ENCODE measurements at regions not wholly inside any gene's neighbourhood (a gene's known extent, or its start where the extent isn't known, plus 50 kb on each side); places are given as distances from the start of the nearest gene placed in this dataset.

DNA sequence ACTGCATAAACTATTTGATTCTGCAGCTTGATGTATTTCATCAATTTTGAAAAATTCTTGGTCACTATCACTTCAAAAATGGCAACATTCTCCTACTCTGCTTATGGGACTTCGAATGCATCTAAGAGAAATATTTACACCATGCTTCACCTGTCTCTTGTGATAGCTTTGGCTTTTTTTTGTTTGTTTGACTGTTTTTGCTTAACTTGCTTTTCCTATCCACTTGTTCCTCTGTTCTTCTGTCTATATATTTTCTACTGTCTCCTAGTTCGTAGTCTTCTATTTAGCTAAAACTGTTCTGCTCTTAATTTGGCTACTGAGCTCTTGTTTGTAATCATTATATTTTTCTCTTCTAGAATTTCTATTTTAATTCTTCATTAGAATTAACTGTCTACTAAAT, 94.4 kb downstream of the INHBA start:
- peaks cover 20% of the 10 kb centered on the region for H3K27me3 Mint-ChIP-seq
- H3K9me3 Mint-ChIP-seq = no peaks in the 10 kb centered on the region
- no peak for ATAC-seq (ENCODE audit: low read depth)
- no peak overlapping the region for H3K4me3 Mint-ChIP-seq
- no peak for DNase-seq
- H3K27ac Mint-ChIP-seq = no peak overlapping the region
- TF ChIP-seq CTCF (IDR thresholded peaks at IDR 0.05) = no peak
- no peaks in the 10 kb centered on the region for H3K36me3 Mint-ChIP-seq (ENCODE audit: low read depth)
- POLR2A ChIA-PET = no interaction called here
- CTCF ChIA-PET = no interaction called here
- intact Hi-C loops (cut with micrococcal nuclease) = no loop called here
- H3K4me1 Mint-ChIP-seq = no peaks in the 10 kb centered on the region

DNA sequence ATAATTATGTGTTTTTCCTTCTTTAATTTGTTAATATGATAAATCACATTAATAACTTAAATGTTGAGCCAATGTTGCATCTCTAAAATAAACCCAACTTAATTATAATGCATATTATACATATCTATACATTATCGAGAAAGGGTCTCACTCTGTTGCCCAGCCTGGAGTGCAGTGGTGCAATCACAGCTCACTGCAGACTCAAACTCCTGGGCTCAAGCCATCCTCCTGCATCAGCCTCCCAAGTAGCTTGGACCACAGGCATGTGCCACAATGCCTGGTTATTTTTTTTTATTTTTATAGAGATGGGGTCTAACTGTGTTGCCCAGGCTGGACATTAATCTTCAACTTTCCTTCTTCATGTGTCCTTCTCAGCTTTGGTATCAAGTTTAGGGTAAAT, 98.9 kb downstream of the INHBA start:
- TF ChIP-seq CTCF (IDR thresholded peaks at IDR 0.05) = no peak
- Mint-ChIP-seq H3K27ac (no peak overlapping the region), H3K9me3 (no peaks in the 10 kb centered on the region), H3K36me3 (ENCODE audit: low read depth) (no peaks in the 10 kb centered on the region), H3K4me1 (no peaks in the 10 kb centered on the region), H3K4me3 (no peak overlapping the region), H3K27me3 (no peaks in the 10 kb centered on the region)
- intact Hi-C loops (cut with micrococcal nuclease) = no loop called here
- no peak for DNase-seq
- ChIA-PET POLR2A (no interaction called here), CTCF (no interaction called here)
- no peak for ATAC-seq (ENCODE audit: low read depth)

- Mint-ChIP-seq H3K4me1 (no peaks in the 10 kb centered on the region), H3K27ac (no peak overlapping the region), H3K4me3 (no peak overlapping the region), H3K9me3 (peaks cover 18% of the 10 kb centered on the region), H3K36me3 (ENCODE audit: low read depth) (no peaks in the 10 kb centered on the region), H3K27me3 (peaks cover 2% of the 10 kb centered on the region)
- DNase-seq (no peak), ATAC-seq (ENCODE audit: low read depth) (no peak)
- intact Hi-C loops (cut with micrococcal nuclease) = no loop called here
- POLR2A ChIA-PET = no interaction called here
- CTCF ChIA-PET = no interaction called here
- TF ChIP-seq CTCF (IDR thresholded peaks at IDR 0.05) = no peak
These were observed 103.1 kb downstream of the INHBA start for GRCh38 chr7:41599760-41600159.

DNA sequence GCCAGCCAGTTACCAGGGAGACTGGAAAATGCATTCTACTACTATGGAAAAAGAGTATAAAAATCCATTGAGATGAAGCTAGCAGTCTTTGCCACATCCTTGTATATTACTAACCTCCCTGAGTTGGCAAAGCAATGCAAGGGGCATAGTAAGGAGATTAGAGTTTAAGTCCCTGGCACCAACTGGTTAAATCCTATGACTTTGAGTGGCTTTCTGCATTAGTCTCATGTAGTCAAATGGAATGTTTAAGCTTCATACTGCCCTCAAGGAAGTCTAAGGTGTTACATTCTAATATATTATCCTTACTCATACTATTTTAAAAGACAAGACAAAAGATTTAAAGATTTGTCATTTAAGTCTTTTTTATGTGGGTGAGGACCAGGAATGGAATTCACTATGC, 110.1 kb downstream of the INHBA start:
- Mint-ChIP-seq H3K27ac (no peak overlapping the region), H3K9me3 (peaks cover 12% of the 10 kb centered on the region), H3K36me3 (ENCODE audit: low read depth) (no peaks in the 10 kb centered on the region), H3K4me1 (no peaks in the 10 kb centered on the region), H3K4me3 (no peak overlapping the region), H3K27me3 (peaks cover 16% of the 10 kb centered on the region)
- CTCF ChIA-PET = no interaction called here
- DNase-seq = no peak
- no peak for ATAC-seq (ENCODE audit: low read depth)
- TF ChIP-seq CTCF (IDR thresholded peaks at IDR 0.05) = no peak
- intact Hi-C loops (cut with micrococcal nuclease) = no loop called here
- POLR2A ChIA-PET = no interaction called here

GRCh38 chr7:41592236-41592635, 110.7 kb downstream of the INHBA start:
- ATAC-seq (ENCODE audit: low read depth) = no peak
- ChIA-PET CTCF (no interaction called here), POLR2A (no interaction called here)
- H3K36me3 Mint-ChIP-seq (ENCODE audit: low read depth) = no peaks in the 10 kb centered on the region
- TF ChIP-seq CTCF (IDR thresholded peaks at IDR 0.05) = no peak
- H3K27ac Mint-ChIP-seq = no peak overlapping the region
- no peak overlapping the region for H3K4me3 Mint-ChIP-seq
- intact Hi-C loops (cut with micrococcal nuclease) = no loop called here
- no peak for DNase-seq
- H3K4me1 Mint-ChIP-seq = no peaks in the 10 kb centered on the region
- H3K27me3 Mint-ChIP-seq = peaks cover 16% of the 10 kb centered on the region
- peaks cover 10% of the 10 kb centered on the region for H3K9me3 Mint-ChIP-seq
